ENCODE measurements at regions not wholly inside any gene's neighbourhood (a gene's known extent, or its start where the extent isn't known, plus 50 kb on each side); places are given as distances from the start of the nearest gene placed in this dataset.
A peak's percentile ranks its signal among the peaks of the same experiment; 100 is the strongest.

- FAIRE-seq (no peak), DNase-seq (ENCODE audit: insufficient read length, low spot score) (no peak)
- TF ChIP-seq CTCF (IDR thresholded peaks at IDR 0.05; ENCODE audit: insufficient read depth, missing control alignments) = no peak
These were observed 320.4 kb upstream of the SLC7A11 start for GRCh38 chr4:138562544-138562991.

- DNase-seq (ENCODE audit: insufficient read length, low spot score) (no peak), FAIRE-seq (no peak)
- TF ChIP-seq CTCF (IDR thresholded peaks at IDR 0.05; ENCODE audit: insufficient read depth, missing control alignments) = no peak
These were observed 319.8 kb upstream of the SLC7A11 start for GRCh38 chr4:138561906-138562305.

- TF ChIP-seq CTCF (IDR thresholded peaks at IDR 0.05; ENCODE audit: insufficient read depth, missing control alignments) = no peak
- FAIRE-seq (no peak), DNase-seq (ENCODE audit: insufficient read length, low spot score) (no peak)
These were observed 319.2 kb upstream of the SLC7A11 start for GRCh38 chr4:138561276-138561880.

- no peak for FAIRE-seq
- DNase-seq (ENCODE audit: insufficient read length, low spot score) = no peak
- TF ChIP-seq CTCF (IDR thresholded peaks at IDR 0.05; ENCODE audit: insufficient read depth, missing control alignments) = no peak
These were observed 318.3 kb upstream of the SLC7A11 start for GRCh38 chr4:138560448-138560847.

- no peak for DNase-seq (ENCODE audit: insufficient read length, low spot score)
- TF ChIP-seq CTCF (IDR thresholded peaks at IDR 0.05; ENCODE audit: insufficient read depth, missing control alignments) = no peak
- FAIRE-seq = no peak
These were observed 316.7 kb upstream of the SLC7A11 start for GRCh38 chr4:138558886-138559285.

- FAIRE-seq (no peak), DNase-seq (ENCODE audit: insufficient read length, low spot score) (no peak)
- peak; percentile 22 for TF ChIP-seq CTCF (IDR thresholded peaks at IDR 0.05; ENCODE audit: insufficient read depth, missing control alignments)
These were observed 313.4 kb upstream of the SLC7A11 start for GRCh38 chr4:138555584-138555983.

GRCh38 chr4:138555108-138555507 is 313.0 kb upstream of the SLC7A11 start:
- DNase-seq (ENCODE audit: insufficient read length, low spot score) (no peak), FAIRE-seq (no peak)
- no peak for TF ChIP-seq CTCF (IDR thresholded peaks at IDR 0.05; ENCODE audit: insufficient read depth, missing control alignments)
